GM12892 (cell line): ENCODE measurements at regions not wholly inside any gene's neighbourhood (a gene's known extent, or its start where the extent isn't known, plus 50 kb on each side); places are given as distances from the start of the nearest gene placed in this dataset.

ENCODE experiments used
- POLR2AphosphoS5 ChIP-seq: IDR thresholded peaks from 2 replicates; pipeline ENCODE4 v1.6.1; 2011; ENCODE audit warnings: low read depth, low read length, control low read depth
- TAF1 ChIP-seq: IDR thresholded peaks from 2 replicates; pipeline ENCODE4 v1.6.1; 2011; ENCODE audit warnings: low read depth, mild to moderate bottlenecking, control low read depth, low read length, borderline replicate concordance

GRCh38 chr5:3809455-3809854 is 213.8 kb downstream of the IRX1 start:
- no peak for TF ChIP-seq TAF1
- TF ChIP-seq POLR2AphosphoS5, result no peak
